GDM1 (cell line): ENCODE measurements at regions not wholly inside any gene's neighbourhood (a gene's known extent, or its start where the extent isn't known, plus 50 kb on each side); places are given as distances from the start of the nearest gene placed in this dataset.
A peak's percentile ranks its signal among the peaks of the same experiment; 100 is the strongest.

ENCODE experiments used
- DNase-seq: peaks from one replicate; lab custom pipeline; 2025; lab: John Stamatoyannopoulos, UW

DNA sequence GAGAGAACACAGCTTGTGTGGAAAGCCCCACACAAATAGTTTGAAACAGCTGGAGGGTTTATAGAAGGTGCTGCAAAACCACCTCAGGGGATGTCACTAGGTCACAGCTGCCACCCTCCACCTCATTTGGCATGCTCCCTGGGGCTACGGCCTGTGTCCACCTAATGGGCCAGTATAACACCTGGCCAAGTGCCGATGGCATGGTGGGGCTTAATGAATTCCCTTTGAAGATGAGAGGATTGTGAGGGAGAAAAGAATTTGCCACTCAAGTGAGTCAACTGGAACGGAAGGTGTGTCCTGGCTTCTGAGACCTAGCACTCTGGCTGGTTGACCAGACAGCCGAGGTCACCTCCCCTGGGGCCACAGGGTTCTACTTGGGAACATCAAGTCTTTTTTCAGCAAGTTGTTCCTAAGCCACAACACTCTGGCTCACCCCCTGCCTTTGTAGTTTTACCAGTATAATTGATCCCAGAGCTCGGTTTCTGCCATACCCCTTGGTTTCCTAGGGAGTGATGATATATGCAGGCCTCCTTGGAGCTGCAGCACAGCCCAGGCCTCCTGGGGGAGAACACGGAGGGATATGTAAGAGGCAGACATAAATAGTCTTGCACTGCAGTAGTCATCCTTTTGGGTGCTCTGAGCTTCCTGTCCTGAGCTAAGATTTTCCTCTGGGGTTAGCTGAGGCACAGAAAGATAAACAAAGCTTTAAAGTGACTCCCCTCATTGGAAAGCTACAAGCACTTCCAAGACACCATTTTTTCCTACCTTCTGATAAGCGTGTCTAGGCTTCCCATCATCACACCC lies 178.2 kb upstream of the LPP start:
- DNase-seq = no peak

DNA sequence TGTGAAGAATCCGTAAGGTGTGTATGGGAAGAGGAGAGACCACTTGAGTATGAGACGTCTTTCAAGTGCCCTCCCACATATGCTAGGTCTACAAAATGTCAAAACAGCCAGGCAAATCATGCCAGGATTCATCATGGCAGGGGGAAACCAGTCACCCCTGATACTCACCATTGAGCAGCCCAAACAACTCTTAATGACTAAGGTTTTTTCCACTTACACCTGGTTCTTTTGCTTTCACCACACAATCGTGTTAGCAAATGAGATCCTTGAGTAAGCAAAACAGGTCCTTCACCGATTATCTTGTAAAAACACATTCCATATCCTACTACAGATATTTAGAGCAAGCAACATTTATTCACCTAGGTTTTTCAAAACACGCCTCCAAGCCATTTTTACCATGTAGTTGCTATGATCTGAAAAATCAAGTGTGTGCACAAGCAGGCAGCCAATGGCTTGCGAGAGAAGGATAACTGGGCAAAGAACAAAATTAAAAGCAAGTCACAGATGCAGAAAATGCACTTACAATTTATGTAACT lies 177.5 kb upstream of the LPP start:
- no peak for DNase-seq

DNA sequence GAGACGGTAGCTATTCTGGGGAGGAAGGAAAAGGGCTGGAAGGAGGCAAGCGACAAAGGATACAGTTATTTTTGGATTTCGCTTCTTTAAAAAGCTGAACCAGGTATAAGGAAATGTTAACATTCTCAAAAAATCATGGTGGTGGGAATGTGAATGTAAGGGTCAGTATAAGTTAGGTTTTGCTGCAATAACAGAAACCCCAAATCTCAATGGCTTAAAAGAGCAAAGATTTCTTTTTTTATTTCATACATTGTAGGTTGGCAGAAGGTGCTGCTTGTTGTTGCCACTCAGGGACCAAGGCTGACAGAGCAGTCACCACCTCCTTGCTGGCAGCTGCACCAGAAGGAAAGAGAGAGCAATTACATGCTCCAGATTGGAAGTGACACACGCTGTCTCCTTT lies 176.3 kb upstream of the LPP start:
- no peak for DNase-seq

DNA sequence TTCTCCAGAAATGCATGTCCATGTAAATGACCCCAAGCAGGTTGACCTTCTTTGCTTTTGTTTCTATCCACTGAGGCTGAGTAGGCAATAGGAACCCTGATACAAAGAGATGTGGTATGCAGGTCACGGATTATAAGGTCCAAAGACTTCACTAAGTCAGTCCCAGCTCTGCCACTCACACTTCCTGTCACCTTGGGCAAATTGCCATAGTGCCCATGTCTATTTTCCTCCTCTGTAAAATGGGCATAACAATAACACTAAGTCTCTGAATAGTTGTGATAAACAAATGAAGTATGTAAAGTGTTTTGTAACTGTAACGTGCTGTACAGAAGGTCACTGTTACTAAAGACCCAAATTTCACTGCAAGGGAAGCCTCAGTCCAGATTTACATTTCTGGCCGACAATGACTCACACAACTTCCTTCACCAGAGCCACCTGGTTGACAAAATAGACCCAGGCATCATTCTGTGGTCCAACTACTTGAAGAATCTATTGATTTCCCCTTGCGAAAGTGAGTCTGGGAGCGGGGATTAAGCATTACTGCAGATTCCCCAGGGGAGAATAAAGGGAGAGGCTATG lies 175.4 kb upstream of the LPP start:
- DNase-seq = no peak

DNA sequence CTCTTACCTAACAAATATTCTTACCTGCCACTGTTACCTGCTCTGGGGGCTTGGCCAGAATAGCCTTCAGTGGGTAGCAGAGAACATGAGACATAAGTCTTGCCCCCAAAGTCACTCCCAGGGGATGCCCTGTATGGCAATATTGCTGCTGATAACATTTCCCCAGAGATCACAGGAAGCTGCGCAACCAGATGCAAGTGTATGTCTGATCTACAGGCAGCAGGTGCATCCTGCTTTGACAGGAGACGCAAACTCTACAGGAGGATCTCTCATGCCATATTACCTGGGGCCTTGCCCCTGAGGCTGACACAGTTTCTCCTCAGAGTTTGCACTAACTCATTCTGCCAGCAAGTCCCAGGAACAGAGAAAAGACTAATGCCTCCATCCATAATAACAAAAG lies 174.4 kb upstream of the LPP start:
- DNase-seq = no peak

DNA sequence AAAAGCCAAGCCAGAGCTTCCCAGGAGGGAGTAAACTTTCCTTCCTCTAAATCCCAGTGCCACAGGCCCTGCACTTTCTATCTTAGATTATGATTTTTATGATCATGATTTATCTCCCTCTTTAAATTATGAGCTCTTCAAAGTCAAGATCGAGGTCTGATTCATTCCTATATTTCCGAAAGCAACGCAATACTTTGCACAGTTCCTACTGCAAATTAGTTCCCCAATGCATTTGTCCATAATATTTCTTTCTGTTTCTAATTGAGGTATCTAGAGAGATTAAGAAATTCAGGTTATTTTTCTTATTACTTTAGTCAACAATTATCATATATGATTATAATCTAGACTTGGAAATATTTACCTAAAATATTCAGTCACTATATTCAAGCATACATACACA lies 173.1 kb upstream of the LPP start:
- no peak for DNase-seq

DNA sequence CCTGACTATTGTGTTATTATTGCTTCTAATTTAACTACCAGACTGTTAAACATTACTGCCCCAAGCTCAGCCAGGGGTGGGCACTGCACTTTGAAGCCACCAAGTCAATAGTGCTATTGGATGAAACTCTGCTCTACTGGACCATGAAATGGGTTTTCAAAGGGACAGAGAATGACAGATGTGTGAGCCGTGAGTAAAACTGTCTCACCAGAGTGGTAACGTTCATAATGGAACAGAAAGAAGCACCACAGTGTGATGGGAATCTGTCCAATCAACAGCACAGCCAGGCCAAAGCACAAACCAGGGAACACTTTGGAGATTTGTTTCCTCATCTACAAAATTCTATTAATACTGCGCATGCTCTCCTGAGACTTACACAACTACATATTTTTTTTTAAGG lies 171.8 kb upstream of the LPP start:
- no peak for DNase-seq

DNA sequence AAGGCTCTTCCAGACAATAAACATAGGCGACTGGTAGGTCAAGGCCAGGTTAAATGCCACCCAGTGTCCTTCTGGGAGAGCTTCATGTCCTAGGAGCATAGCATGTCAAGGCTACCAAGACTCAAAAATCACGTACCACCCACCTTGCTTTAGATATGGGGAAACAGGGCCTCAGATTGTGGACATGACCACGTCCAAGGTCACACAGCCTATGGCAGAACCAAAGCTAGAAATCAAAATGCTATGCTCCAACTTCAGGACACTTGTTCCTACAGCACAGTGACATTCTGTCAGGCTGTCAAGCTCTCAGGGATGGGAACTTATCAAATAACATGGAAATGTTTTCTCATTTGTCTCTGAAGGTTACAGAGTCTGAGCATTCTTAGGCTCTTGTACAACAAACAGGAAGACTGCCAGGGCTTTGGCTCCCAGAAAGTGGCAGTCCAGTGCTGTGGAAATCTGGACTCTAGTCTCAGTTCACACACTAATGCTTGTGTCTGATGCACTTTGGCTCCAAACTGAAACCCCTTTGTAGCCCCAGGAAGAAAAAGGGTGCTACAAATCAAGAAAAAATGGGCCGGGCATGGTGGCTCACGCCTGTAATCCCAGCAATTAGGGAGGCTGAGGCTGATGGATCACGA lies 170.4 kb upstream of the LPP start:
- DNase-seq = no peak

DNA sequence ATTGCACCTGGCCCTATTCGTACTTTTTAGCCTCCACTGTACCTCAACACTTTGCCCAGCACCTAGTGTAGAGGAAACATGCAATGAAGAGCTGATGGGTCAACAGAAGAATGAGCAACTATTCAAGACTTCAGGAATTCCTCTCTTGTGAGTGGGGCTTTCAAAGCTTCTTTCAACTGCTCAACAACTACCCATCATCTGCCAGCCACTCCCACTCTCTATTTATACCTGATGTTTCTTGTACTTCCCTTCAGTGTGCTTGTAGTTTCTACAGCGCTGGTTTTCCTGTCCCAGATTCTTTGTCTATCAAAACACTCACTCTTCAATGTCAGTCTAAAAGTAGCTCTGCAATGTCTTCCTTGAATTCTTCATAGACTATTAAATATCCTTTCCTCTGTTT lies 168.3 kb upstream of the LPP start:
- no peak for DNase-seq

DNA sequence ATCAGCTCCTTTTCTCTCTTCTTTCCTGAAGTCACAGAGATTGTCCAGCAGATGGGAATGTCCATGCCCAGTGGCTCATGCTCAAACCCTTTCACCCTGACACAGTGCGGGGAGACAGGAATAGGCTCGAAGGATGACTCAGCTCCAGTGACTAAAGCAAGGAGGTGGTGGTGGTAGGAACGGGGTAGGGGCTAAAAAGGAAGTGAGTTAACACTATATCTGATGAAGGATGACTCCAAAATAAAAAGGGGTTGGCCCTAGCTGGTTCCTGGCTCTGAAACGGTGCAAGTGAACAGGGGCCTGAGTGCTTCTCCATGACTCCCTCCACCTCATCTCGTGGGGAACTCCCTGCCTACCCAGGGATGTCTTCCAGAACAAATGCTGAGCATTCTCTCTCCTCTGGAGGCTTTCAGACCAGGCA lies 167.4 kb upstream of the LPP start:
- DNase-seq = peak; percentile 78

DNA sequence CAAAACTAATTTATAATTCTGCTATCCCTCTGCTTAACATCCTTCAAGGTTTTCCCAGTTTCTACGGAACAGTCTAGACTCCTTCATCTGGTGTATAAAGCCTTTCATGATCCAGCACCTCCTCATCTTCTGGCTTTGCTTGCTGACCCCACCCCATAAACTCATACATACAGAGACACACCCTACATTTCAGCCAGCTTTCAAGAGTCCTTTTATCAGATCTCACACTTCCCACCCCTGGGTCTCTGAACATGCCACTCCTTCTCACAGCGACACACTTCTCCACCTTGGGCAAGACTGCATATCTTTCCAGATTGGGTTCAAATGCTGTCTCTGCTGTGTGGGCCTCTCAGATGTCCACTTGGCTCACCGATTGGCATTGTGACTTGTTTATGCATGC lies 166.8 kb upstream of the LPP start:
- DNase-seq = no peak

DNA sequence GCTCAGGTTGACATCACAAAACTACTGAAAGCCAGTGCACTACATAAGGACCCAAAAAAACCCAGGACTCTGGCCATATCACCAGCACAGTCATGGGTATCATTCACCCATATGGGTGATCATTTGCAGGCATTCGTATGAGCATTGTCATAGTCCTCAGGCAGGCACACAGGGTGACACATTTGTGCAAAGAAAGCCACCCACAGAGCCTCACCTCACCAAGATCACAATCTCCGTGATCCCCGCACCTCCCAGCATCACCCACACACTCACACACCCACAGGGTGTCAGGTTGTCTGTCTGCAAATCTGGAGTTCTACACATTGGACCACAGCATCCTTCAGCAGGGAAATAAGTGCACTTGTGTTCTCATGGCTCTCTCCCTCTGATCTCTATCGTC lies 166.0 kb upstream of the LPP start:
- no peak for DNase-seq

DNA sequence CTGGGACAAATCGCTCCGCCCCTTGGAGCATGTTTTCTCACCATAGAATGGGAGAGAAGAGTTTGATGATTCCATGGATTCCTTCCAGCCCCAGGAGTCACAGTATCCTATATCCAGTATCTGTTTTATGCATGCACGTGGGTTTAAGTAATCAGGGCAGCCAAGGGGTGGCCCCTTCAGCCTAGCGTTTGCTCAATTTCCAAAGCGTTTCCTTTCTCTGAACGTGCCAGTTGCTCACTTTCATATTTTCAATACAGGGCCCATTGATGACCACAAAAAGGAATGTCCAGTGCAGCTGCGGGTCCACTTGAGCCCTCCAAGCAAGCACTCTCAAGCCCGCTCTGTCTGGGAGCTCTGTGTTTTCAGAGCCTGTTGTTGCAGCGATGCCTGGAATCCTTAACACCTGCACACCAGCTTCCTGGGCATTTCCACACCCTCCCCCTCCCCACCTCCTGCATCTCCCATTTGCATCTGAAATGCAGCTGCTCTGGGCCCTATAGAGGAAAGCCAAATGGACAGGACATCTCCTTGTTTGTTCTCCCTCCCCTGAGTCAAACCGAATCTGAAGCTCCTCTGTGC lies 164.3 kb upstream of the LPP start:
- DNase-seq = no peak

DNA sequence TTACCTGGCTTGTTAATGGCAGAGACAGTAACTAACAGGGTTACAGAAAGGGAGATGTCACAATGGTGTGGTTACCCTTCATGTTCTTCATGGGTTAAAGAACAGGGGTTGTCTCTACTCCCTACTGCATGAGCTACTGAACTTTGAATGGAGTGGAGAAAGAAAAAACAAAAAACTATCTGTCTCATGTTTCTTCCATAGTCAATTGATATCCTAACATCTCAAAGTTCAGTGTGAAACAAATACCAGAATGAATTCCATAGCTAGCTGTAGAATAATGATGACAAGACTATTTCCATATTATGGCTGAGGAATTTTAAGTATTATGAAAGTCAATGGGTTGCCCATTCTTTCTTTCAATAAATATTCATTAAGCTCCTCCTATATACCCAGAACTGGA lies 161.3 kb upstream of the LPP start:
- no peak for DNase-seq

DNA sequence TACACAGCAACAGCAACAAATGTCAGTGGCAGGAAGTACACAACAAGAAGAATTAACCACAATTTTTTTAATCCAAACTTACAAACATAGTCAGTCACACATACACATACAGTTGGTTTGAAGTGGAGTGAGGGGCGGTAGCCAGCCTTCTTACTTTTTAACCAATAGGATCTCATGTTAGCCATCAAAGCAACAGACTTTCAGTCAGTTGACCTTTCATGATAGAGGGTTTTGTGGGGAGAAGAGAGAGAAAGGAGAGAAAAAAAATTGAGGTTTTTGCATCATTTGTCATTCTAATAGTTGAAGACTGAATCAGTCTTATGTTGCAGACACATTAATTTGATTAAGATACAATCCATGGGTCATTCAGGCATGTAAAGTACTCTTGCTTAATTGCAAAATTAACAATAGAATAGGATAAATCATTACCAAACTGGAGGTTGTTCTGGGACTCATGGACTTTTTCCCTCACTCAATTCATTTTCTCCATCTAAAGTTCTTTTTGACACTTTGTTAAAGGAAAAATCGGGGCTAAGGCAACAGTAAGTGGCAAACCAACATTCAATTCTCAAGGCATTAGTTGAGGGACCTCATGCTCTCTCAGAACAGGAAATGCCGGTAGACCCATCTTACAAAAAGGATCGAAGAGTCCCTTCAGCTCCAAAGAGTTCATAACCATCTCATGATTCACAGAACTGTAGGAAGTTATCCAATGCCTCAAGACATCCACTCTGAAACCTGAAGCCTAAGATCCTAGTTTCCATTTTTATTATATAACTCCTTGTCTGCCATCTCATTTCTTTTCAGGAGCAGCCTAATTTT lies 159.5 kb upstream of the LPP start:
- DNase-seq = no peak

DNA sequence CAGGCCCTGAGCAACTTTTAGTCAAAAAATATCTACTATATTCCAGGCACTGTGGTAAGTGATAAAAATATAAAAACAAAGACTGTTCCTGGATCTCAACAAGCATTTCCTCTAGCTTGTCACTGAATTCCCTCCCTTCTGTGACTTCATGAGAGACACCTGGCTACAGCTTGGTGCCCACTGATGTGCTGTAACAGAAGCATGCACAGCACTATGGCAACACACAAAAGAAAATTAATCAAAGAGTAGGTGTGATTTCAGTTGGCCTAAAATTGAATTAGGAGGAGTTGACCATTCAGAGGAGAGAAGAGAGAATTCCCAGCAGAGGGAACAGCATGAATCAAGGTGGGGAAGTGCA lies 158.9 kb upstream of the LPP start:
- DNase-seq = no peak

DNA sequence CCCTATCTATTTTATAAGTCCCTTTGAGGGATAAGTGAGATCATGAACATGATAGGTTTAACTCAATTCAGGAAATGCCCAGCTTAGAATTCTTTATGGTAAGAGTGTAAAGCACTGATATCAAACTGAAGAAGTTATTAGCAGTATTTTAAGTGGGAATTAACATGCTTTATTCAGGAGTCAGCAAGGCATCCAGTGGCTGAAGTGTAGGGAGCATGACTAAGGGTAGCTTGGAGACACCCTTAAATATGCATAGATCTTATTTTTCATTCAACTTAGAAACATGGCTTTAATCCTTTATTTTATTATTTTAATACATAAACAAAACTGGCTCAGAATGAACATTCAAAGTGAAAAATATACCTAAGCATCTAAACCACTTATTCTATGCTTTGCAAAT lies 158.3 kb upstream of the LPP start:
- DNase-seq = no peak

DNA sequence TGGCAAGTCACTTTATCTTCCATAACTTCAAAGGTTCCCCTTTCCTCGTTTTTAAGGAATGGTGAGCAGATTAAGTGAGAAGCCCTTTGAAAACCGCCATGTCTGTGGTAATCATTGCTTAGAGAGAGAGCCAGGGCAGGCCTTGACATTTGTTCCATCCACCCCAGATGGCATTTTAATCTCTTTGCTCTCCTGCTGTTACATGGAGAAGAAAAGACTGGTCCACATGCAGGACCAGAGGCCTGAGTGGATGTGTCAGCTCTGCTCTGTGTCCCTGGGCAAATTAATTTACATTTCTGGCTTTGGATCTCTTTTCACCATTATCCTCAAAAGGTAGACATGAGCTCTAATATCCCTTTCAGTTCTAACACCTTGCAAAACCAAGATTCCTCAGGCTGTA lies 157.3 kb upstream of the LPP start:
- DNase-seq = no peak

DNA sequence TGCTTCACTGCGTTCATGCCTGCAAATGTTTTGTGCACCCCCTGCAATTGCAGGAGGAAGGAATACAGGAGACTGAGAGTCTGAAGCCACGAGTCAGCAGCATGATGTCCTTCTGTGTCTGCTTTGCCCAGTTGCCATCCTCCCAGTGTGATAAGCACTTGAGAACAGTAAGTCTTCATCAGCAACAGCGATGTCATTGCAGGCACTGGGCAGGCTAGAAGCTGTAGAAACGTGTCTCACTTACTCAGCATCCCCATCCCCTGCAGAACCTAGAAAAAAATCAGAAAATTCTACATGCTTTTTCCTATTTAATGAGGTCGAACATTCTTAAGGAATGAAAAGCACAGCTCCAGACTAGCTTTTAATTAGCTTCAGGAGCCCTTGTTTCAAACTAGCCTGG lies 156.5 kb upstream of the LPP start:
- no peak for DNase-seq

DNA sequence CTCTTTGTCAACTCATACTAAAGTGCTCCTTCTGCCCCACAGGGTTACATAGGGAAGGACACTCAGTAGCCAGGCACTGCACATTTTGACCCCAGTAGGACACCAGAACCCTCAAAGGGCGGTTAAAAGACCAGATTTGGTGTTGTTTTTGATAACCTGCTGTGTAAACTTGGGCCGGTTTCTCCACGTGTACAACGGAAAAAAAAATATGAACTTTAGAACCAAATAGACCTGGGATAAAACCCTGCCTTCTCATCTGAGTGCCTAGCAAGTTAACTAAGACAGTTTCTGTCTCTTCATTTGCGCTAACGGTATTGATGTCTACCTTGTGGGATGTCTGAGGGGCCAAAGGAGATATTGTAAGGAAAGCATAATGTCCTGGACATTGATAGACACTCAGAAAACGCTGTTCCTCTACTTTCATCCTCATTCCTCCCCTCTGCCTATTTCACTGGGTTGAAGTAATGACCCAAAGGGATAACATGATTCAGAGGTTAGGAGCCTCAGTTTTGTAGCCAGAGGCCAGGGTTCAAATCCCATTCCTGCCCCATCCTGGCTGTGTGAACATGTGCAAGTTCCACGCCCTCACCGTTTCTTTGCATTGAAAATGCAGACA lies 155.9 kb upstream of the LPP start:
- no peak for DNase-seq

DNA sequence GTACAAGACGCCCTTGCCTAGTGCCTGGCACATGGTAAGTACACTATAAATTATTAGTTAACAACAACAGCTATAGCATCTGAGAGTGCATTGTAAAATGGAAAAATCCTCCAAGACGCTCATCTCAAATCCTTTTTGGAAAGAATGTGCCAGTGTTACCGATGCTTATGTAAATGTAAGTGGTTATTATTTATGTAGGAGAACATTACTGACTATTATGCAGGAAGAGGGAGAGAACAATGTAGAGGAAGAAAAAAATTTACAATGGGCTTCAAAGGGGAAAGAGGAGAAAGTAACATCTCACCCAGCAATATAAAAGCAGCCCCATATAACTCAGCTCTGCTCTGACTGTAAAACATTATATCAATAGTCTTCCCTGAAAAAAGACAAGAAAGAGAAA lies 155.3 kb upstream of the LPP start:
- DNase-seq = no peak

DNA sequence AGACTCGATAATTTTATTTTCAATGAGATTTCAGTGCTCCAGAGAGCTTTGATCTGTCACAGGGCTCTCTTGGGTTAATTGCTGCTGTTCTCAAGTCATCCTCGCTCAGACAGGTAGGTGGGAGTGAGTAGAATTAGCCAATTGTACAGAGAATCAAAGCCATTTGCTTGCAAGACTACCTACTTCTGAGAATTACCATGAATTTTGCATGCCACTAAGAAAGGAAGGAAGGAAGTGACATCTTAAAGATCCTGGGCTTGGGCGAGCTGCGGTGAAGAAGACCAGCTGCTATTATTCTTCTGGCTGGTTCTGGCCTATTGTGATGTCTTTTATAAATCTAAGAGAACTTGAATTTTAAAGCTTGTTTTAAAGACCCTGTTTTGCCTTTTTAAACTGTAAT lies 154.1 kb upstream of the LPP start:
- peak; percentile 33 for DNase-seq
